GM18505 (cell line): ENCODE measurements at regions not wholly inside any gene's neighbourhood (a gene's known extent, or its start where the extent isn't known, plus 50 kb on each side); places are given as distances from the start of the nearest gene placed in this dataset.

Experiments used
- ATAC-seq: cut with Tn5 transposase; IDR thresholded peaks from one replicate; pipeline ENCODE4 v1.9.1; 2021; ENCODE audit not compliant: unreplicated experiment
- POLR2A ChIP-seq: IDR thresholded peaks from 4 replicates; pipeline ENCODE4 v1.6.1; 2011; ENCODE audit warnings: borderline replicate concordance; ENCODE audit not compliant: insufficient read depth, insufficient read length; ENCODE audit errors: extremely low read depth

GRCh38 chr4:3358656-3359055 lies 65.8 kb downstream of the RGS12 start:
- TF ChIP-seq POLR2A: no peak
- no peak for ATAC-seq

GRCh38 chr4:3360777-3361176 lies 68.0 kb downstream of the RGS12 start:
- no peak for ATAC-seq
- no peak for TF ChIP-seq POLR2A

GRCh38 chr4:3361406-3361805 lies 68.6 kb downstream of the RGS12 start:
- TF ChIP-seq POLR2A: no peak
- ATAC-seq: no peak

GRCh38 chr4:3361896-3362295 lies 69.1 kb downstream of the RGS12 start:
- ATAC-seq: no peak

GRCh38 chr4:3362431-3363287 lies 69.8 kb downstream of the RGS12 start:
- no peak for TF ChIP-seq POLR2A
- no peak for ATAC-seq

More at GRCh38 chr4:3361896-3362295, 69.1 kb downstream of the RGS12 start:
- no peak for TF ChIP-seq POLR2A

- no peak for TF ChIP-seq POLR2A
- ATAC-seq: no peak
These were observed 70.8 kb downstream of the RGS12 start for GRCh38 chr4:3363411-3364141.

- no peak for TF ChIP-seq POLR2A
- no peak for ATAC-seq
These were observed 71.4 kb downstream of the RGS12 start for GRCh38 chr4:3364199-3364598.

GRCh38 chr4:3364634-3365314 lies 72.0 kb downstream of the RGS12 start:
- no peak for ATAC-seq
- no peak for TF ChIP-seq POLR2A

GRCh38 chr4:3365326-3365725 lies 72.5 kb downstream of the RGS12 start:
- ATAC-seq: no peak
- TF ChIP-seq POLR2A: no peak

- TF ChIP-seq POLR2A: no peak
These were observed 73.3 kb downstream of the RGS12 start for GRCh38 chr4:3365871-3366842.

GRCh38 chr4:3366893-3367775 lies 74.3 kb downstream of the RGS12 start:
- no peak for TF ChIP-seq POLR2A
- no peak for ATAC-seq

More at GRCh38 chr4:3365871-3366842, 73.3 kb downstream of the RGS12 start:
- ATAC-seq: no peak
